ENCODE measurements at regions not wholly inside any gene's neighbourhood (a gene's known extent, or its start where the extent isn't known, plus 50 kb on each side); places are given as distances from the start of the nearest gene placed in this dataset.

- Histone ChIP-seq H3K36me3 (ENCODE audit: insufficient read depth, low read length) (no peaks in the 10 kb centered on the region), H3K9me2 (ENCODE audit: insufficient read depth, low read length) (no peaks in the 10 kb centered on the region), H3K79me2 (replicated peaks; ENCODE audit: insufficient read depth, low read length) (no peaks in the 10 kb centered on the region), H2AFZ (ENCODE audit: low read depth, low read length) (no peak overlapping the region), H3F3A (ENCODE audit: insufficient read depth, low read length, poor library complexity, severe bottlenecking) (no peaks in the 10 kb centered on the region), H3K4me3 (ENCODE audit: low read length) (no peak overlapping the region), H3K9ac (ENCODE audit: low read length) (no peak overlapping the region), H3K27me3 (ENCODE audit: insufficient read depth, low read depth, low read length) (no peaks in the 10 kb centered on the region), H3K9me3 (ENCODE audit: low read length) (no peaks in the 10 kb centered on the region), H3K4me2 (ENCODE audit: low read length) (no peak overlapping the region), H4K20me1 (ENCODE audit: insufficient read depth) (no peaks in the 10 kb centered on the region), H3K27ac (ENCODE audit: low read length) (no peak overlapping the region)
- TF ChIP-seq MXI1 (conservative IDR thresholded peaks at IDR 0.05; ENCODE audit: poor library complexity, severe bottlenecking) (no peak), RAD21 (conservative IDR thresholded peaks at IDR 0.05) (no peak), SMC3 (conservative IDR thresholded peaks at IDR 0.05; ENCODE audit: poor library complexity) (no peak), REST (IDR thresholded peaks at IDR 0.05; ENCODE audit: borderline replicate concordance) (no peak), TAF1 (IDR thresholded peaks at IDR 0.05; ENCODE audit: low read depth) (no peak), POLR2AphosphoS5 (IDR thresholded peaks at IDR 0.05) (no peak), CTCF (IDR thresholded peaks at IDR 0.05; ENCODE audit: poor library complexity, severe bottlenecking) (no peak), EP300 (conservative IDR thresholded peaks at IDR 0.05; ENCODE audit: poor library complexity, severe bottlenecking) (no peak)
These were observed 67.3 kb downstream of the RBFOX3 start for GRCh38 chr17:79543531-79543930.

GRCh38 chr17:79542718-79543117, 68.1 kb downstream of the RBFOX3 start:
- no peak overlapping the region for H3K27ac ChIP-seq (ENCODE audit: low read length)

More at GRCh38 chr17:79542718-79543117, 68.1 kb downstream of the RBFOX3 start:
- no peaks in the 10 kb centered on the region for H3K9me2 ChIP-seq (ENCODE audit: insufficient read depth, low read length)
- no peaks in the 10 kb centered on the region for H3F3A ChIP-seq (ENCODE audit: insufficient read depth, low read length, poor library complexity, severe bottlenecking)
- no peak overlapping the region for H2AFZ ChIP-seq (ENCODE audit: low read depth, low read length)
- TF ChIP-seq TAF1 (IDR thresholded peaks at IDR 0.05; ENCODE audit: low read depth) (no peak), REST (IDR thresholded peaks at IDR 0.05; ENCODE audit: borderline replicate concordance) (no peak), SMC3 (conservative IDR thresholded peaks at IDR 0.05; ENCODE audit: poor library complexity) (no peak), POLR2AphosphoS5 (IDR thresholded peaks at IDR 0.05) (no peak), RAD21 (conservative IDR thresholded peaks at IDR 0.05) (no peak), EP300 (conservative IDR thresholded peaks at IDR 0.05; ENCODE audit: poor library complexity, severe bottlenecking) (no peak), EZH2 (IDR thresholded peaks at IDR 0.05; ENCODE audit: borderline replicate concordance, insufficient read depth, low read length, poor library complexity, severe bottlenecking) (no peak), CTCF (IDR thresholded peaks at IDR 0.05; ENCODE audit: poor library complexity, severe bottlenecking) (no peak), MXI1 (conservative IDR thresholded peaks at IDR 0.05; ENCODE audit: poor library complexity, severe bottlenecking) (no peak)
- no peaks in the 10 kb centered on the region for H4K20me1 ChIP-seq (ENCODE audit: insufficient read depth)
- no peak overlapping the region for H3K4me2 ChIP-seq (ENCODE audit: low read length)
- no peak overlapping the region for H3K9ac ChIP-seq (ENCODE audit: low read length)
- no peaks in the 10 kb centered on the region for H3K79me2 ChIP-seq (replicated peaks; ENCODE audit: insufficient read depth, low read length)
- H3K36me3 ChIP-seq (ENCODE audit: insufficient read depth, low read length), result no peaks in the 10 kb centered on the region
- no peaks in the 10 kb centered on the region for H3K27me3 ChIP-seq (ENCODE audit: insufficient read depth, low read depth, low read length)
- H3K9me3 ChIP-seq (ENCODE audit: low read length), result no peaks in the 10 kb centered on the region
- no peak overlapping the region for H3K4me3 ChIP-seq (ENCODE audit: low read length)

Data from neural cell (in vitro differentiated cells).